ENCODE measurements at regions not wholly inside any gene's neighbourhood (a gene's known extent, or its start where the extent isn't known, plus 50 kb on each side); places are given as distances from the start of the nearest gene placed in this dataset.

DNA sequence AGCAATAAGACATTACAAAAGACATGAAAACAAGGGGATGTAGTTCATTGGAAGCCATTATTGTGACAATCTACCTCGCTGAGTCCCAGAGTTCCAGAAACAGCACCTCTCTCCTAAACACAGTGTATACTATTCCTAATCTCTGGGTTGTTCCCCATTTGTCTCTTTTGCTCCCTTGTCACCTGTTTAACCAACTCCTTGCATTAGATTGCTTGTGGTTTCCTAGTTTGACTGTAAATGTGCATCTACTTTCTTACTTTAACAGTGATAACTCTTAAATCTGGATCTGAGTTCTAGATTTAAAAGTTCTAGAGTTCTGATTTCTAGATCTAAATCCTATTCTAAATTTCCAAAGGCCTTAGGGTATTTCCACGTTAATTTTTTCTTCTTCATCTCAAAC is 71.6 kb upstream of the TET2 start:
- no peak overlapping the region for H3K9ac ChIP-seq
- no peaks in the 10 kb centered on the region for H4K20me1 ChIP-seq (ENCODE audit: insufficient read depth)
- H3K4me3 ChIP-seq (IDR thresholded peaks at IDR 0.05; ENCODE audit: insufficient read depth, low read depth, low read length) = no peak overlapping the region
- no peaks in the 10 kb centered on the region for H3K4me1 ChIP-seq (ENCODE audit: low read depth, poor library complexity, severe bottlenecking)
- H3K79me2 ChIP-seq (ENCODE audit: insufficient read depth, low read depth) = no peaks in the 10 kb centered on the region
- H3K36me3 ChIP-seq (ENCODE audit: insufficient read depth) = no peaks in the 10 kb centered on the region
- no peaks in the 10 kb centered on the region for H3K27me3 ChIP-seq (ENCODE audit: insufficient read depth, low read depth)
- TF ChIP-seq, protein P1, sequence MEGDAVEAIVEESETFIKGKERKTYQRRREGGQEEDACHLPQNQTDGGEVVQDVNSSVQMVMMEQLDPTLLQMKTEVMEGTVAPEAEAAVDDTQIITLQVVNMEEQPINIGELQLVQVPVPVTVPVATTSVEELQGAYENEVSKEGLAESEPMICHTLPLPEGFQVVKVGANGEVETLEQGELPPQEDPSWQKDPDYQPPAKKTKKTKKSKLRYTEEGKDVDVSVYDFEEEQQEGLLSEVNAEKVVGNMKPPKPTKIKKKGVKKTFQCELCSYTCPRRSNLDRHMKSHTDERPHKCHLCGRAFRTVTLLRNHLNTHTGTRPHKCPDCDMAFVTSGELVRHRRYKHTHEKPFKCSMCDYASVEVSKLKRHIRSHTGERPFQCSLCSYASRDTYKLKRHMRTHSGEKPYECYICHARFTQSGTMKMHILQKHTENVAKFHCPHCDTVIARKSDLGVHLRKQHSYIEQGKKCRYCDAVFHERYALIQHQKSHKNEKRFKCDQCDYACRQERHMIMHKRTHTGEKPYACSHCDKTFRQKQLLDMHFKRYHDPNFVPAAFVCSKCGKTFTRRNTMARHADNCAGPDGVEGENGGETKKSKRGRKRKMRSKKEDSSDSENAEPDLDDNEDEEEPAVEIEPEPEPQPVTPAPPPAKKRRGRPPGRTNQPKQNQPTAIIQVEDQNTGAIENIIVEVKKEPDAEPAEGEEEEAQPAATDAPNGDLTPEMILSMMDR (conservative IDR thresholded peaks at IDR 0.05; ENCODE audit: low read depth, low read length) = no peak
- no peak overlapping the region for H2AFZ ChIP-seq (ENCODE audit: low read depth)
- no peak overlapping the region for H3K4me2 ChIP-seq
- H3K27ac ChIP-seq = no peak overlapping the region

DNA sequence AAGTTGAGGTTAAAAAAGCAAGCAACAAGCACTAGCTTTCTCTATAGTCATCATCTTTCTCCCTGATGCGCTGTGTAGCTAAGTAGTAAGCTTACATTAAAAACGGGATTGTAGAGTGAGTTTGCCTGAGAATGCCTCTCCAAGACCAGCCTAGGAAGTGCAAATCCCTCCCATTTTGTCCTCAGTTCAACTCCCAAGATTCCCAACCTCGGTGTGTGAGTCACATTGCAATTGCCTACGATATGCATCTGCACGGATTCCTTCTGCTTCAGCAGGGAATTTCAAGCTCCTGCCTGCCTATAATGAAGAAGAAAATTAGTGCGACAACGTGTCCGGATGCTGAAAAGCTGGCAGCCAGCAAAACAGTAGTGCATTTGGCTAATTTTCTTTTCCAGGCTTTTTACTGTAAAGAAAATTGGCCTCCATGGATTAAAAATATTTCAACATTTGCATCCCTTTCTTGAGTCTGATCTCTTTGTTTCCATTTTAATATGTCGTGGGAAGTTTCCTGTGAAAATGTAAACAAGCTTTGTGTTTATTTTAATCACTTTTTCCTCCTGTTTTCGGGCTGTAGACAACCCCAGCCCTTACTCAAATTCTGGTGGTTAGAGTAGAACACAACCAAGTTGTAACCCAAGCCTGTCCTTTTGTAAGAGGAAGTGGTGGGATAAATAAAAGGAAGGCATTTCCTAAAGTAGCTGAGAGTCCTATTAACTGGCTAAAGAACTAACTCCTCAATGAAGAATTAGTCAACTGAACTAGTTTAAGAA is 58.4 kb upstream of the TET2 start:
- H3K79me2 ChIP-seq (ENCODE audit: insufficient read depth, low read depth) = no peaks in the 10 kb centered on the region
- no peak overlapping the region for H3K27ac ChIP-seq
- H3K27me3 ChIP-seq (ENCODE audit: insufficient read depth, low read depth) = no peaks in the 10 kb centered on the region
- no peaks in the 10 kb centered on the region for H3K4me1 ChIP-seq (ENCODE audit: low read depth, poor library complexity, severe bottlenecking)
- H2AFZ ChIP-seq (ENCODE audit: low read depth) = no peak overlapping the region
- no peak overlapping the region for H3K4me2 ChIP-seq
- H4K20me1 ChIP-seq (ENCODE audit: insufficient read depth) = no peaks in the 10 kb centered on the region
- no peak overlapping the region for H3K4me3 ChIP-seq (IDR thresholded peaks at IDR 0.05; ENCODE audit: insufficient read depth, low read depth, low read length)
- TF ChIP-seq, protein P1 (conservative IDR thresholded peaks at IDR 0.05; ENCODE audit: low read depth, low read length) = no peak
- no peak overlapping the region for H3K9ac ChIP-seq
- no peaks in the 10 kb centered on the region for H3K36me3 ChIP-seq (ENCODE audit: insufficient read depth)

DNA sequence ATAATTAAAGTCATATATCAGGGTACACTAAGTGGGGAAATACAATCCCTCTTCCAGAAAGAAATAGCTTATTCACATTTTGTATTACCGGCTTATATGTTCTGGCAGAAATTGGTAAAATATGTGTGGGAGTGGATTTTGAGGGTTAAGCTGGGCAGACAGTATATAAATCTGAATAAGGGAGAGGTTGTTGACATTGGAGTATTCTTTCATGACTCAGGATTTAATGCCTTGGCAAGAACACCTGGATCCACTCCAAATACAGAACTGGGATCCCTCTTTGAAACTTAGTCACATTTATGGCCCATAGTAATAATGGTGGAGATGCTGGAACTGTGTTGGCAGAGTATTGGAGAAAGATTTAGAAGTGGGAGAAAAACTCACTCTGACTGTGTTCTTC is 54.3 kb upstream of the TET2 start:
- H3K4me2 ChIP-seq = no peak overlapping the region

DNA sequence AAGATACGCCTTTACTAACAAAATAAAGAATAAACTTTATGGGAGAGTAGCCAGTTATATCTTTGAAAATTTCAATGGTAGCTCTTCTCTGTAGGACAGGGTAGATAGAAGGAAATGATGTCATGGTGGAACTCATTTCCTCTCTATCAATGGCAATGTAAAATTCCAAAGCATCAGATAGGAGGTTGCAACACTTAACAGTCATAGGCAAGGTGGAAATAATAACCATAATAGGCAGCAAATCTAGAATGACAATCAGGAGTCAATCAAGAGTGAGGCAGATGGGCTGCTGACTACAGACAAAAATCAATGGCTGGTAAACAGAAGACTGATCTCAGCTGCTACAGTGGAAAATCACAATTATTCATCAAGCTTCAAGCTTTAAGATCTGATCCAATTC is 53.9 kb upstream of the TET2 start:
- no peak overlapping the region for H3K4me2 ChIP-seq
- no peak overlapping the region for H3K4me3 ChIP-seq (IDR thresholded peaks at IDR 0.05; ENCODE audit: insufficient read depth, low read depth, low read length)
- H2AFZ ChIP-seq (ENCODE audit: low read depth) = no peak overlapping the region
- H3K36me3 ChIP-seq (ENCODE audit: insufficient read depth) = no peaks in the 10 kb centered on the region
- H3K4me1 ChIP-seq (ENCODE audit: low read depth, poor library complexity, severe bottlenecking) = no peaks in the 10 kb centered on the region
- no peaks in the 10 kb centered on the region for H3K27me3 ChIP-seq (ENCODE audit: insufficient read depth, low read depth)
- H3K79me2 ChIP-seq (ENCODE audit: insufficient read depth, low read depth) = no peaks in the 10 kb centered on the region
- TF ChIP-seq, protein P1 (conservative IDR thresholded peaks at IDR 0.05; ENCODE audit: low read depth, low read length) = no peak
- no peaks in the 10 kb centered on the region for H4K20me1 ChIP-seq (ENCODE audit: insufficient read depth)
- H3K27ac ChIP-seq = no peak overlapping the region
- no peak overlapping the region for H3K9ac ChIP-seq

More for the DNA sequence above, 54.3 kb upstream of the TET2 start:
- TF ChIP-seq, protein P1 (conservative IDR thresholded peaks at IDR 0.05; ENCODE audit: low read depth, low read length) = no peak
- no peak overlapping the region for H3K9ac ChIP-seq
- H4K20me1 ChIP-seq (ENCODE audit: insufficient read depth) = no peaks in the 10 kb centered on the region
- no peak overlapping the region for H3K4me3 ChIP-seq (IDR thresholded peaks at IDR 0.05; ENCODE audit: insufficient read depth, low read depth, low read length)
- H3K79me2 ChIP-seq (ENCODE audit: insufficient read depth, low read depth) = no peaks in the 10 kb centered on the region
- no peak overlapping the region for H2AFZ ChIP-seq (ENCODE audit: low read depth)
- no peaks in the 10 kb centered on the region for H3K27me3 ChIP-seq (ENCODE audit: insufficient read depth, low read depth)
- no peak overlapping the region for H3K27ac ChIP-seq
- no peaks in the 10 kb centered on the region for H3K36me3 ChIP-seq (ENCODE audit: insufficient read depth)
- no peaks in the 10 kb centered on the region for H3K4me1 ChIP-seq (ENCODE audit: low read depth, poor library complexity, severe bottlenecking)

Measured in KMS-11 (cell line).